Heart left ventricle (tissue), 16 donors: ENCODE measurements at regions not wholly inside any gene's neighbourhood (a gene's known extent, or its start where the extent isn't known, plus 50 kb on each side); places are given as distances from the start of the nearest gene placed in this dataset.

ENCODE experiments used
- ATAC-seq, 4 donors: fragments of 200-7000 bp; cut with Tn5 transposase; one replicate each; pipeline ENCODE4 v1.9.1; 2020 to 2022; ENCODE audit warnings: moderate library complexity in 4 of 4, mild to moderate bottlenecking in 3 of 4, moderate number of reproducible peaks in 1 of 4
- DNase-seq, 5 donors: peaks; one replicate each; pipeline ENCODE4 v3.0.0-alpha.2; 2020
- H3K27ac ChIP-seq, 12 donors: fragments of 200-600 bp; sonication (generic) in 4 of 12; one replicate each; pipeline versions ENCODE4 v1.5.0 to v1.8.0; 2016 to 2022; ENCODE audit warnings: mild to moderate bottlenecking in 2 of 12
- H3K27me3 ChIP-seq, 9 donors: fragments of 200-600 bp; sonication (generic) in 2 of 9; one replicate each; pipeline versions ENCODE4 v1.5.1 to v1.8.0; 2016 to 2022; ENCODE audit warnings: mild to moderate bottlenecking in 3 of 9
- H3K36me3 ChIP-seq, 9 donors: fragments of 200-600 bp; sonication (generic) in 2 of 9; one replicate each; pipeline versions ENCODE4 v1.5.0 to v1.8.0; 2018 to 2022; ENCODE audit warnings: mild to moderate bottlenecking in 2 of 9
- H3K4me1 ChIP-seq, 12 donors: fragments of 200-600 bp; sonication (generic) in 4 of 12; one replicate each; pipeline versions ENCODE4 v1.5.0 to v1.8.0; 2016 to 2022; ENCODE audit warnings: mild to moderate bottlenecking in 3 of 12
- H3K4me3 ChIP-seq, 12 donors: fragments of 200-600 bp; sonication (generic) in 4 of 12; one replicate each; pipeline versions ENCODE4 v1.5.0 to v1.8.0; 2017 to 2022; ENCODE audit warnings: mild to moderate bottlenecking in 9 of 12, moderate library complexity in 4 of 12
- H3K9me3 ChIP-seq, 12 donors: fragments of 200-600 bp; sonication (generic) in 4 of 12; one replicate each; pipeline versions ENCODE4 v1.5.0 to v1.8.0; 2016 to 2022; ENCODE audit warnings: mild to moderate bottlenecking in 1 of 12
- CTCF ChIP-seq, 12 donors: fragments of 200-600 bp; sonication (generic) in 4 of 12; IDR thresholded peaks; one replicate each; pipeline versions ENCODE4 v1.5.0 to v1.8.0; 2018 to 2022; ENCODE audit warnings: antibody characterized with exemption in 12 of 12, mild to moderate bottlenecking in 5 of 12
- POLR2A ChIP-seq, 2 donors: fragments of 450-650 bp; IDR thresholded peaks; one replicate each; pipeline ENCODE4 v1.6.1; 2017; ENCODE audit warnings: antibody characterized with exemption in 2 of 2, mild to moderate bottlenecking in 2 of 2, moderate library complexity in 2 of 2
- WGBS, 4 donors: extraction: QIAGEN DNeasy Blood & Tissue Kit in 2 of 4; methylation state at CpG; one replicate each; pipeline versions ENCODE4 v1.1.5 to v1.1.7; 2013 to 2018; 5-methylcytosine and 5-hydroxymethylcytosine counted together
- intact Hi-C, 10 donors: fragments of 100-400 bp; cut with DNase I; formaldehyde crosslinking; loops; one replicate each; pipeline versions ENCODE4 v1.11.1 to v1.14.2; 2022
- donor health status: ischemic (EF 13 %, LVEDD 7.1; RV severe dilation, severe dysfunction).
- donor health status: healthy with polysubstance abuse.
- donor health status: DM: no; HTN: yes; CAD: no.
- donor health status: DM: no; HTN: no; CAD: no.
- donor health status: ischemic (EF 25% LVEDD 6.9; RV normal size, moderate dysfunction).
- donor health status: ischemic (EF 25% LVEDD 5.7; RV mildly dilated, moderate dysfunction).
- donor health status: healthy.
- donor health status: DM: yes; HTN: yes; CAD: no.
- donor health status: ischemic (EF 35%, LVEDD 5.7; RV mildly dilated, moderate dysfunction).
- donor health status: nonischemic (EF 11% LVEDD 7.7; RV severe dilation, severe dysfunction).
- donor health status: DM: yes; HTN: yes; CAD: no.
- donor health status: PGD.
- donor health status: ischemic (EF 29% LVEDD 5.4; RV normal size, mild dysfunction).
- donor health status: nonischemic (EF 23%, LVEDD 6.1; RV moderate dilation, normal function).

GRCh38 chr4:83679254-83679653, 143.3 kb downstream of the GPAT3 start:
- Histone ChIP-seq H3K36me3 (no peaks in the 10 kb centered on the region), H3K27me3 (peaks cover 0 to 6% (median 0%) of the 10 kb centered on the region in 9 donors), H3K27ac (no peak overlapping the region), H3K9me3 (no peaks in the 10 kb centered on the region), H3K4me3 (no peak overlapping the region), H3K4me1 (no peaks in the 10 kb centered on the region)
- WGBS, 4 donors: 47 to 50% (median 48%) methylated on average over 3 of the region's 3 CpGs
- TF ChIP-seq POLR2A (IDR thresholded peaks at IDR 0.05): no peak
- TF ChIP-seq CTCF (IDR thresholded peaks at IDR 0.05): no peak
- no peak for DNase-seq
- intact Hi-C loops: no loop called here
- ATAC-seq: no peak

- intact Hi-C loops: no loop called here
- Histone ChIP-seq H3K4me3 (no peak overlapping the region), H3K27ac (peak overlapping the region in 1 of 12 donors; percentile 13), H3K4me1 (no peaks in the 10 kb centered on the region), H3K36me3 (no peaks in the 10 kb centered on the region), H3K27me3 (peaks cover 0 to 6% (median 0%) of the 10 kb centered on the region in 9 donors), H3K9me3 (no peaks in the 10 kb centered on the region)
- TF ChIP-seq POLR2A (IDR thresholded peaks at IDR 0.05): no peak
- no peak for TF ChIP-seq CTCF (IDR thresholded peaks at IDR 0.05)
- no peak for ATAC-seq
- 70 to 86% (median 75%) methylated on average over 3 of the region's 3 CpGs for WGBS, 4 donors
- no peak for DNase-seq
Observed at GRCh38 chr4:83677656-83678055, 141.7 kb downstream of the GPAT3 start.

GRCh38 chr4:83664741-83665140, 128.8 kb downstream of the GPAT3 start:
- peaks cover 0 to 3% (median 0%) of the 10 kb centered on the region in 9 donors for H3K27me3 ChIP-seq
- H3K4me3 ChIP-seq: no peak overlapping the region
- 61 to 77% (median 68%) methylated on average over 5 of the region's 5 CpGs for WGBS, 4 donors
- H3K27ac ChIP-seq: no peak overlapping the region
- no peaks in the 10 kb centered on the region for H3K9me3 ChIP-seq
- H3K36me3 ChIP-seq: no peaks in the 10 kb centered on the region
- no peaks in the 10 kb centered on the region for H3K4me1 ChIP-seq
- DNase-seq: no peak
- intact Hi-C loops: no loop called here
- TF ChIP-seq POLR2A (IDR thresholded peaks at IDR 0.05) (no peak), CTCF (IDR thresholded peaks at IDR 0.05) (no peak)
- no peak for ATAC-seq

GRCh38 chr4:83664071-83664470, 128.2 kb downstream of the GPAT3 start:
- no peak for ATAC-seq

More at GRCh38 chr4:83664071-83664470, 128.2 kb downstream of the GPAT3 start:
- WGBS, 4 donors: 79 to 87% (median 83%) methylated on average over 10 of the region's 10 CpGs
- H3K27me3 ChIP-seq: peaks cover 0 to 3% (median 0%) of the 10 kb centered on the region in 9 donors
- no peaks in the 10 kb centered on the region for H3K4me1 ChIP-seq
- no peak overlapping the region for H3K27ac ChIP-seq
- no peak overlapping the region for H3K4me3 ChIP-seq
- intact Hi-C loops: no loop called here
- no peaks in the 10 kb centered on the region for H3K36me3 ChIP-seq
- TF ChIP-seq POLR2A (IDR thresholded peaks at IDR 0.05) (no peak), CTCF (IDR thresholded peaks at IDR 0.05) (no peak)
- no peaks in the 10 kb centered on the region for H3K9me3 ChIP-seq
- no peak for DNase-seq
